ENCODE measurements at regions not wholly inside any gene's neighbourhood (a gene's known extent, or its start where the extent isn't known, plus 50 kb on each side); places are given as distances from the start of the nearest gene placed in this dataset.

DNA sequence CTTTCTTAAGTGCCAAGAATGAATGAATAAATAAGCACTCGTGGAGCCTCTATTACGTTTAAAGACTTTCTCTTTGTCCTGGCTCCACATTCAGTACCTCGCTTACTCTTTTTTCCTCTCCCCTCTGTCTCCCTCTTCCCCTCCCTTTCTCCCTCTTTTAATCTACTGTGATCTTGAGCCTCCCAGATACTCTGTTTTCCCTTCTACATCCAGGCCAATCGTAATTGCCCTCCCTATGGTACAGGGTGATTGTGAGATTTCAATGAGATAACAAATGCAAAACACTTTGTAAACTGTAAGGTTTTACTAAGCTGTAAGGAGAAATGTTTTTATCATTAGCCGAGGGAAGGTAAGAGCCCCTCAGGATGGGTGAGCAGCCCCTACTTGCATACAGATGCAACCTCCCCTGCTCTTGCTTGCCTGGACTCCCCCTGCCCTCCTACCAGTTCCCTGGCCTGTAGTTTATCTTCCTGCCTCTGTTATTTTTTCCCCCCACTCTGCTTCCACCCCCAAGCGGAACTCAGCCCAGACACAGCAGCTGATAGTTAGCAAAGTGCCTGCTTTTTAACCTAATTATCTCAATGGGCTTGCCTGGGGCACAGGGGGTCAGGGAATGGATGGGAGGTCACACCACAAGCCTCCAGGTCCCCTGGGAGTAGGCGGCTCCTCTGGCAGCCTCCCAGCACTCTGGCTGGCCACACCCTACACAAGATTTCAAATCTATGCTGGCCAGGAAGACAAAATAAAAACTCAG is 76.9 kb upstream of the CADM1 start:
- ATAC-seq (no peak), FAIRE-seq (no peak), DNase-seq (ENCODE audit: low read depth in 1 of 2, low spot score in 1 of 2) (no peak)
- CTCF ChIA-PET = no interaction called here
- POLR2A ChIA-PET = no interaction called here
- Histone ChIP-seq H3K9me3 (no peaks in the 10 kb centered on the region), H3K4me2 (no peak overlapping the region), H3K4me1 (0 out of 3 replicates have a peak, but pooled peaks cover 3% of the 10 kb centered on the region), H3K27ac (no peak overlapping the region), H3K4me3 (no peak overlapping the region)
- TF ChIP-seq, protein P1, sequence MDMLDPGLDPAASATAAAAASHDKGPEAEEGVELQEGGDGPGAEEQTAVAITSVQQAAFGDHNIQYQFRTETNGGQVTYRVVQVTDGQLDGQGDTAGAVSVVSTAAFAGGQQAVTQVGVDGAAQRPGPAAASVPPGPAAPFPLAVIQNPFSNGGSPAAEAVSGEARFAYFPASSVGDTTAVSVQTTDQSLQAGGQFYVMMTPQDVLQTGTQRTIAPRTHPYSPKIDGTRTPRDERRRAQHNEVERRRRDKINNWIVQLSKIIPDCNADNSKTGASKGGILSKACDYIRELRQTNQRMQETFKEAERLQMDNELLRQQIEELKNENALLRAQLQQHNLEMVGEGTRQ (IDR thresholded peaks at IDR 0.05) = no peak
- TF ChIP-seq HES2 (IDR thresholded peaks at IDR 0.05) = no peak
- 43% methylated on average over 7 of the region's 7 CpGs for WGBS (ENCODE audit: missing lambda C conversion rate)

DNA sequence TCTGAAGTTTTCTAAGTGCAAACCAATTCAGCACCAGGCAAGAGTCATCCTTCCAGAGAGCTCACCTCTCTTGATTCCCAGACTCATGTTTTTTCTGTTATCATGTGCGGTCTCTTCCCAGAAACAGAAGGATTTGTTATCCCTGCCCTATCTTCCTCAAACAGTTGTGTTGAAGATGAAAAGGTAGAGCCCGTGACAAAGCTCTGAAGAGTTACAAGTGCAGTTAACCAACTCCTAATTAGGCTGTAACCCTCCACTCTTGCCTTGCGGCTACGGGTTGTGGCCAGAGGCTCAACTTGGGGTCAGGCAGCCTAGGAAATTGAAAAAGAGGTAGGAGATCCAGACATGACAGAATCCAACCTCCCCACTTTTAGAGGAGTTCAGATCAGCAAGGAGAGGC is 76.2 kb upstream of the CADM1 start:
- ChIA-PET CTCF (no interaction called here), POLR2A (no interaction called here)
- no peak for TF ChIP-seq FOSB (CRISPR knock-in tag; IDR thresholded peaks at IDR 0.05)
- no peak for TF ChIP-seq EP300 (IDR thresholded peaks at IDR 0.05)
- TF ChIP-seq POLR2AphosphoS2 (conservative IDR thresholded peaks at IDR 0.05; ENCODE audit: low read length) = no peak
- TF ChIP-seq KDM1A (IDR thresholded peaks at IDR 0.05; ENCODE audit: low read depth) = no peak
- no peak for TF ChIP-seq RCOR1 (IDR thresholded peaks at IDR 0.05; ENCODE audit: low read depth, low read length)
- no peak for TF ChIP-seq RAD21 (conservative IDR thresholded peaks at IDR 0.05 in 1 of 2, IDR thresholded peaks at IDR 0.05 in 1 of 2)
- no peak for TF ChIP-seq NPAS2 (CRISPR knock-in tag; IDR thresholded peaks at IDR 0.05; ENCODE audit: borderline replicate concordance)
- TF ChIP-seq, protein P2, sequence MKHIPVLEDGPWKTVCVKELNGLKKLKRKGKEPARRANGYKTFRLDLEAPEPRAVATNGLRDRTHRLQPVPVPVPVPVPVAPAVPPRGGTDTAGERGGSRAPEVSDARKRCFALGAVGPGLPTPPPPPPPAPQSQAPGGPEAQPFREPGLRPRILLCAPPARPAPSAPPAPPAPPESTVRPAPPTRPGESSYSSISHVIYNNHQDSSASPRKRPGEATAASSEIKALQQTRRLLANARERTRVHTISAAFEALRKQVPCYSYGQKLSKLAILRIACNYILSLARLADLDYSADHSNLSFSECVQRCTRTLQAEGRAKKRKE (CRISPR knock-in tag; IDR thresholded peaks at IDR 0.05; ENCODE audit: low read depth) = no peak
- TF ChIP-seq ZSCAN20 (CRISPR knock-in tag; IDR thresholded peaks at IDR 0.05) = no peak
- no peak for TF ChIP-seq SREBF2 (IDR thresholded peaks at IDR 0.05)
- no peak for TF ChIP-seq NR3C1 (IDR thresholded peaks at IDR 0.05)
- no peak for TF ChIP-seq PHF8 (IDR thresholded peaks at IDR 0.05; ENCODE audit: borderline replicate concordance, low read depth)
- TF ChIP-seq ZC3H11A (IDR thresholded peaks at IDR 0.05) = no peak
- no peak for TF ChIP-seq RNF2 (IDR thresholded peaks at IDR 0.05; ENCODE audit: borderline replicate concordance, low read depth)
- no peak for TF ChIP-seq FOXS1 (CRISPR knock-in tag; IDR thresholded peaks at IDR 0.05)
- FAIRE-seq = no peak
- H3K27ac ChIP-seq = no peak overlapping the region
- H3K4me2 ChIP-seq = no peak overlapping the region
- no peaks in the 10 kb centered on the region for H3K9me3 ChIP-seq
- WGBS (ENCODE audit: missing lambda C conversion rate) = 75% methylated on average over 4 of the region's 4 CpGs
- ATAC-seq = no peak
- no peak overlapping the region for H3K4me3 ChIP-seq
- 0 out of 3 replicates have a peak, but pooled peaks cover 3% of the 10 kb centered on the region for H3K4me1 ChIP-seq
- no peak for DNase-seq (ENCODE audit: low read depth in 1 of 2, low spot score in 1 of 2)

- no peak for DNase-seq (ENCODE audit: low read depth in 1 of 2, low spot score in 1 of 2)
- Histone ChIP-seq H3K4me2 (no peak overlapping the region), H3K9me3 (no peaks in the 10 kb centered on the region), H3K4me1 (0 out of 3 replicates have a peak, but pooled peaks cover 3% of the 10 kb centered on the region), H3K27ac (no peak overlapping the region), H3K4me3 (no peak overlapping the region)
- WGBS (ENCODE audit: missing lambda C conversion rate) = 57% methylated on average over 5 of the region's 5 CpGs
- TF ChIP-seq HOXB13 (CRISPR knock-in tag; IDR thresholded peaks at IDR 0.05; ENCODE audit: low read depth) (no peak), NR3C1 (IDR thresholded peaks at IDR 0.05) (no peak), CBX2 (IDR thresholded peaks at IDR 0.05; ENCODE audit: borderline replicate concordance, low read depth) (no peak), HOXB5 (CRISPR knock-in tag; IDR thresholded peaks at IDR 0.05) (no peak), CHD2 (IDR thresholded peaks at IDR 0.05; ENCODE audit: low read length, partially characterized antibody) (no peak), RARB (CRISPR knock-in tag; IDR thresholded peaks at IDR 0.05) (no peak), EP300 (IDR thresholded peaks at IDR 0.05) (no peak), KDM1A (IDR thresholded peaks at IDR 0.05; ENCODE audit: low read depth) (no peak), CEBPB (IDR thresholded peaks at IDR 0.05) (no peak), EHMT2 (IDR thresholded peaks at IDR 0.05; ENCODE audit: low read depth) (no peak), TP53 (CRISPR knock-in tag; IDR thresholded peaks at IDR 0.05) (no peak), SMC3 (IDR thresholded peaks at IDR 0.05) (no peak), POLR2AphosphoS2 (conservative IDR thresholded peaks at IDR 0.05; ENCODE audit: low read length) (no peak)
- TF ChIP-seq, protein P1 (IDR thresholded peaks at IDR 0.05) = no peak
- TF ChIP-seq, protein P3, sequence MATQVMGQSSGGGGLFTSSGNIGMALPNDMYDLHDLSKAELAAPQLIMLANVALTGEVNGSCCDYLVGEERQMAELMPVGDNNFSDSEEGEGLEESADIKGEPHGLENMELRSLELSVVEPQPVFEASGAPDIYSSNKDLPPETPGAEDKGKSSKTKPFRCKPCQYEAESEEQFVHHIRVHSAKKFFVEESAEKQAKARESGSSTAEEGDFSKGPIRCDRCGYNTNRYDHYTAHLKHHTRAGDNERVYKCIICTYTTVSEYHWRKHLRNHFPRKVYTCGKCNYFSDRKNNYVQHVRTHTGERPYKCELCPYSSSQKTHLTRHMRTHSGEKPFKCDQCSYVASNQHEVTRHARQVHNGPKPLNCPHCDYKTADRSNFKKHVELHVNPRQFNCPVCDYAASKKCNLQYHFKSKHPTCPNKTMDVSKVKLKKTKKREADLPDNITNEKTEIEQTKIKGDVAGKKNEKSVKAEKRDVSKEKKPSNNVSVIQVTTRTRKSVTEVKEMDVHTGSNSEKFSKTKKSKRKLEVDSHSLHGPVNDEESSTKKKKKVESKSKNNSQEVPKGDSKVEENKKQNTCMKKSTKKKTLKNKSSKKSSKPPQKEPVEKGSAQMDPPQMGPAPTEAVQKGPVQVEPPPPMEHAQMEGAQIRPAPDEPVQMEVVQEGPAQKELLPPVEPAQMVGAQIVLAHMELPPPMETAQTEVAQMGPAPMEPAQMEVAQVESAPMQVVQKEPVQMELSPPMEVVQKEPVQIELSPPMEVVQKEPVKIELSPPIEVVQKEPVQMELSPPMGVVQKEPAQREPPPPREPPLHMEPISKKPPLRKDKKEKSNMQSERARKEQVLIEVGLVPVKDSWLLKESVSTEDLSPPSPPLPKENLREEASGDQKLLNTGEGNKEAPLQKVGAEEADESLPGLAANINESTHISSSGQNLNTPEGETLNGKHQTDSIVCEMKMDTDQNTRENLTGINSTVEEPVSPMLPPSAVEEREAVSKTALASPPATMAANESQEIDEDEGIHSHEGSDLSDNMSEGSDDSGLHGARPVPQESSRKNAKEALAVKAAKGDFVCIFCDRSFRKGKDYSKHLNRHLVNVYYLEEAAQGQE (IDR thresholded peaks at IDR 0.05) = no peak
- ChIA-PET POLR2A (no interaction called here), CTCF (no interaction called here)
- FAIRE-seq = no peak
- ATAC-seq = no peak
Measured at GRCh38 chr11:115579181-115579825, 75.1 kb upstream of the CADM1 start.
